GM12891 (cell line): ENCODE measurements at regions not wholly inside any gene's neighbourhood (a gene's known extent, or its start where the extent isn't known, plus 50 kb on each side); places are given as distances from the start of the nearest gene placed in this dataset.
"Not testable (repeated sequence)": the region's sequence is repeated elsewhere in the genome, so short reads cannot be mapped to it uniquely, and the experiment has no call there.

Experiments
- DNase-seq: peaks from one replicate; pipeline ENCODE4 v3.0.0; 2011; ENCODE audit warnings: low spot score; ENCODE audit not compliant: insufficient read length
- FAIRE-seq: peaks from 2 replicates; lab custom pipeline; 2011; peaks lifted over from hg19 to GRCh38; lab: Jason Lieb, UNC
- PAX5 ChIP-seq: IDR thresholded peaks from 2 replicates; pipeline ENCODE4 v1.6.1; 2011; ENCODE audit warnings: low read length, moderate library complexity, mild to moderate bottlenecking; ENCODE audit not compliant: insufficient read depth, severe bottlenecking
- POLR2A ChIP-seq: IDR thresholded peaks from 2 replicates; pipeline ENCODE4 v1.6.1; 2011; ENCODE audit warnings: low read depth, low read length, control low read depth
- POLR2AphosphoS5 ChIP-seq: IDR thresholded peaks from 2 replicates; pipeline ENCODE4 v1.6.1; 2011; ENCODE audit warnings: low read depth, low read length, control low read depth
- POU2F2 ChIP-seq: IDR thresholded peaks from 2 replicates; pipeline ENCODE4 v1.6.1; 2011; ENCODE audit warnings: low read depth, mild to moderate bottlenecking, control low read depth, low read length, moderate library complexity
- SPI1 ChIP-seq: IDR thresholded peaks from 2 replicates; pipeline ENCODE4 v1.6.1; 2011; ENCODE audit warnings: low read depth, low read length, control low read depth
- TAF1 ChIP-seq: IDR thresholded peaks from 2 replicates; pipeline ENCODE4 v1.6.1; 2011; ENCODE audit warnings: low read depth, low read length, control low read depth

DNA sequence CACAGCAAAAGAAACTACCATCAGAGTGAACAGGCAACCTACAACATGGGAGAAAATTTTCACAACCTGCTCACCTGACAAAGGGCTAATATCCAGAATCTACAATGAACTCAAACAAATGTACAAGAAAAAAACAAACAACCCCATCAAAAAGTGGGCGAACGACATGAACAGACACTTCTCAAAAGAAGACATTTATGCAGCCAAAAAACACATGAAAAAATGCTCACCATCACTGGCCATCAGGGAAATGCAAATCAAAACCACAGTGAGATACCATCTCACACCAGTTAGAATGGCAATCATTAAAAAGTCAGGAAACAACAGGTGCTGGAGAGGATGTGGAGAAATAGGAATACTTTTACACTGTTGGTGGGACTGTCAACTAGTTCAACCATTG lies 207.8 kb downstream of the USP6NL start:
- not testable (repeated sequence) for FAIRE-seq, DNase-seq

DNA sequence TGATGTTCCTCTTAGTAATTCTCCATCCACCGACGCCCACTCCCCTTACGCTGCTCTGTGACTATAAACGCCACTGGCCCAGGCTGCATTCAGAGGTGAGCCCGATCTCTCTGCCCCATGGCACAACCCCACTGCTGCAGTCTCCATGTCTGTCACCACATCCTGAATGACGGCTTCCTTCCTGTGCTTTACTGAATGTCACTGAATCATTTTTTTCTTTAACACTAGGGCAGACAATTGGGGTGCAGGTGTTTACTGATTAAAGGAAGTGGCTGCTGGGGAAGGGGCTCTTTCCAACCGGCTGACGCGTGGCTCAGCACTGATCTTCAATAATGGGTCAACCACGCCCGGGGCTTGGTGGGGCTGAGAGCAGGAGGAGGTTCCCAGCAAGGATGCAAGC lies 208.3 kb downstream of the USP6NL start:
- DNase-seq (no peak), FAIRE-seq (peak; percentile 20)
- TF ChIP-seq TAF1: no peak
- TF ChIP-seq PAX5: no peak
- no peak for TF ChIP-seq POLR2A
- TF ChIP-seq SPI1: no peak
- no peak for TF ChIP-seq POU2F2
- no peak for TF ChIP-seq POLR2AphosphoS5

DNA sequence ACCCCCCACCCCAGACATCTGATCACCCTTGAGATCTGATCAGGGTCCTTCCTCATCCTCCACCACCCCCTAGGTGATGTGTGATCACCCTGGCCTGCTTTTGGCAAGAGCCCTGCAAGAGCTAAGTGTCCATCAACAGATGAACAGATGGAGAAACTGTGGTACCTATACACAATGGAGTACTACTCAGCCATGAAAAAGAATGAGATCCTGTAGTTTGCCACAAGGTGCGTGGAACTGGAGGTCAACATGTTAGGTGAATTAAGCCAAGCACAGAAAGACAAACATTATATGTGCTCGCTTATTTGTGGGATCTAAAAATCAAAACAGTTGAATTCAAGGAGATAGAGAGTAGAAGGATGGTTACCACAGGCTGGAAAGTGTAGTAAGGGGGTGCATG lies 209.1 kb downstream of the USP6NL start:
- no peak for TF ChIP-seq TAF1
- TF ChIP-seq POLR2AphosphoS5: no peak
- no peak for TF ChIP-seq POLR2A
- no peak for TF ChIP-seq PAX5
- TF ChIP-seq SPI1: no peak
- TF ChIP-seq POU2F2: no peak
- FAIRE-seq (no peak), DNase-seq (no peak)

DNA sequence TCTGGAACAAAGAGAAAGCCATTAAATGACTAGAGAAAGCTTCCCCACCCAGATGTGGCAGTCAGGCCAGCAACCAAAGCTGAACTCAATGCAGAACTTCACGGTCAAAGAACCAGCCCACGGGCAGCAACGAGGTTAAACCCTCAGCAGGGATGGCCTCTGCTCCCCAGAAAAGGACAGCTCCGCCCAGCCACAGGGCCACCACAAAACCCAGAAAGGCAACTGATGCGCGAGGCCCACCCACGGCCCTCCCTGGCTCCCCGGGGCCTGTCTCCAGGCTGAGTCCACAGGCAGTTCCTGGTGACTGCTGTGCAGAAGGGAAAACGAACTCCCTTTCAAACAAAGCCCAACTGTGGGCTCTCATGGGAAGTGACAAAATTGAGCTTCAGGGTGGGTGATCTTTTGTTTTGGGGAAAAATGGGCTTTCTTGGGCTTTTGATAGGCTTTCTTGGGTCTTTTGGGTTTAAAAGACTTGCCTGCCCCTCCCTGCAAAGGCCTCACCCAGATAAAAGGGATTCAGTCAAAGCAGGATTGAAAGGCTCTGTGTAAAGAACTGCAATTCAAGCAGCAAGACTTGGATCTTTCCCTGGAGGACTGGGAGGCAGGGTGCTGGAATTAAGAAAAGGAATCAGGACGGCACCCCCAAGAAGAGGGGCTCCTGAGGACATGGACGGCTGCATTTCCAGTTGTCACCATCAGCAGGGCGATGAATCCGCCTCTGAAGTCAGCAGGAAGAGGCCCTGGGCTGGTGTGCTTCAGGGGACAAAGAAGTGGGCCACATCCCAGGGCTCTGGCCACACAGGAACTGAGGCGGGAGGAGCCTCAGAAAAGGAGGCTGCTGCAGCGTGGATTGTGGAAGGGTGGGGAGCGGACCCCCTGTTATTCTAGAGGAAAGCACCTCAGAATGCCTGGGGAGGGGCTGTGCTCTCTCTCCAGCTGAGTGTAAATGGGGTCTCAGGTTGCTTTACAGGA lies 209.9 kb downstream of the USP6NL start:
- TF ChIP-seq PAX5 (no peak), POU2F2 (no peak), POLR2A (no peak), TAF1 (no peak), SPI1 (no peak), POLR2AphosphoS5 (no peak)
- FAIRE-seq (no peak), DNase-seq (no peak)

DNA sequence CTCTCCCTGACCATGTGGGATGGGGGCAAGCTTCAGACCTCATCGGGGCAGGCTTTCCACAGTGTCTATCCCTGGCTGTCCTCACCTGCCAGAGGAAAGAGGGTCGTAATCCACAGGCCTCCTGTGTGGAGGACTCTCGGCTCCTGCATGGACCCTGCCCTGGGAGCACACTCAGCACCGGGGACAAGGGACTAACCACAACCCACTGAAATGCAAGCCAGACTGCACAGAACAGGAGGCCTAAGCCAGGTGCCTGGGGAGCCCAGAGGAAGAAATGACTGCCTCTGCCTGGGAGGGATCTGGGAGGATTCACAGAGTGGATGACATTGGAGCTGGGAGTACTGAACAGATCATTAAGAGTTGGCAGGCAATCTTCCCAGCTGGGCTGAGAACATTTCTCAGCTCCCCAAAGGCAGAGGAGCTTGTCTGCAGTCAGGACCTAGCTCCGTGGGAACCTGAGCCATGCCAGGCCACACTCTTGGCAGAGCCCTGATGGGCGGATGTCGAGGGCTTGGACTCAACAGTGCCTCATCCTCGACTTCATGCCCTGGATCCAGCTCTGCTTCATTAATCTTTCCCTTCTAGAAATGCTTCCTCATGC lies 213.4 kb downstream of the USP6NL start:
- TF ChIP-seq TAF1: no peak
- no peak for TF ChIP-seq POU2F2
- no peak for TF ChIP-seq POLR2AphosphoS5
- TF ChIP-seq POLR2A: no peak
- TF ChIP-seq PAX5: no peak
- no peak for TF ChIP-seq SPI1
- FAIRE-seq: no peak
- DNase-seq: no peak

DNA sequence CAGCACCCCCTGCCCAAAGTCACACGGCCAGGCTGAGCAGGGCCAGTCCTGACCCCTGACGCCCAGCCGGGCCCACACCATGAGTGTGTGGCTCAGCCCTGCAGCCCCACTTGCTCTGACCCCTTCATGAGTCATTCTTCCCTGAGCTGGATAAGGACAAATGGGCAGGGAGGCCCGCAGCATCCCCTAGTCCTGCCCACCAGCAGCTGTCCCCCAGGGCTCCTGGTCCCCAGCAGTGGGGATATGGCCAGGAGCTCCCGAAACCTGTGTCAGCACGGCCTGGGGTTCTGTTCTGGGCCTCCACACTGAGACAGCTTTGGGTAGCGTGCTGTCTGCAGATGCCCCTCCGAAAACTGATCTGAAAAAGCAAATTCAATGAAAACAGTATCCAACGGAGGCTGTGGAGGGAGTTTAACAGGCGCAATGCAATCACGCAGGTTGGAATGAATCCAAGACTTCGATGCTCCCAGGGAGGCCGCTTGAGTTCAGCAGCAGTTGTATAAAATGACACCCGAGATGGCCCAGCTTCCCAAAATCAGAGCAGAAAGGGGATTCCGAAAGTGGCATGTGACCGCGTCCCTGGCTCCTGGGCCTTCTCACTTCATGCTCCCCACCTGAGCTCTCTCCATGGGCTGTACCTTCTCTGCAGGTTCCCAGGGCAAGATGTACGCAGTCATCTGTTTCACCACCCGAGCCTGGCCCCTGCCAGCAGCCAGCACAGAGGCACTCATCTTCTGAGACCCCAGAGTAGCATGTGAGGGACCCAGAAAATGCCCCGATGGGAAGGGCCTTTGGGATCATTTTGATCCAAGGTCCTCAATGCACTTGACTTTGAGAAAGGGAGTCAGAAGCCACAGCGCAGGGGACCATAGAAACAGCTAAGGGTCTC lies 214.1 kb downstream of the USP6NL start:
- no peak for DNase-seq
- no peak for FAIRE-seq
- TF ChIP-seq SPI1: no peak
- TF ChIP-seq POU2F2: no peak
- no peak for TF ChIP-seq PAX5
- TF ChIP-seq POLR2A: no peak
- TF ChIP-seq TAF1: no peak
- TF ChIP-seq POLR2AphosphoS5: no peak

DNA sequence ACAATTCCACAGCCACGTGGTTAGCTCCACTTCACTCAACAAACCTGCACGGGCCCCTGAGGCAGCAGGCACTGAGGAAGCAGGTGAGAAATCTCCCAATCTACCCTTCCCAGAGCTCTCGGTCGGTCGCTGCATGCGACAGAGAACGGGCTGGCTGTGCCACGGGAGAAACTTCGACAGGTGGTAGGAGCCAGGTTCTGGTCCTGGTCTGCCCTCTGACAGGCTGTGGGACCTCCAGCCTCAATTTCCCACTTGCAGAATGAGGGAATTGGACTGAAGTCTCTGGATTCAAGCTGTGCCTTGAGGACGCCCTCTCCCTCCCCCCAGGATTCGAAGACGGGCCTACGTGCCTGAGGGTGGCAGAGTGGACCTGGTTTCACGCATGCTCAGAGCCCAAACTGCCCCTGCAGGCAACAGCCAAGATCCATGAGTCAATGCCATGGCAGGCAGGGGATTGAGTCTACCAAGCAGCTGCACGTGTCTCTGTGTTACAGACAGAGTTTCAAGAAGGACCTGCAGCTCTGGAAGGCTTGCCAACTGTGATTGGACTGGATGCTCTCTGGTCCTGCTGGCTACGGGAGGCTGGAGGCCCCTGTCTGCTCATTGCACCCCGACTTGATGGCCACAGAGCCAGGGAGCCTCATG lies 215.0 kb downstream of the USP6NL start:
- FAIRE-seq (no peak), DNase-seq (no peak)
- TF ChIP-seq POU2F2 (no peak), POLR2A (no peak), TAF1 (no peak), SPI1 (no peak), POLR2AphosphoS5 (no peak), PAX5 (no peak)

DNA sequence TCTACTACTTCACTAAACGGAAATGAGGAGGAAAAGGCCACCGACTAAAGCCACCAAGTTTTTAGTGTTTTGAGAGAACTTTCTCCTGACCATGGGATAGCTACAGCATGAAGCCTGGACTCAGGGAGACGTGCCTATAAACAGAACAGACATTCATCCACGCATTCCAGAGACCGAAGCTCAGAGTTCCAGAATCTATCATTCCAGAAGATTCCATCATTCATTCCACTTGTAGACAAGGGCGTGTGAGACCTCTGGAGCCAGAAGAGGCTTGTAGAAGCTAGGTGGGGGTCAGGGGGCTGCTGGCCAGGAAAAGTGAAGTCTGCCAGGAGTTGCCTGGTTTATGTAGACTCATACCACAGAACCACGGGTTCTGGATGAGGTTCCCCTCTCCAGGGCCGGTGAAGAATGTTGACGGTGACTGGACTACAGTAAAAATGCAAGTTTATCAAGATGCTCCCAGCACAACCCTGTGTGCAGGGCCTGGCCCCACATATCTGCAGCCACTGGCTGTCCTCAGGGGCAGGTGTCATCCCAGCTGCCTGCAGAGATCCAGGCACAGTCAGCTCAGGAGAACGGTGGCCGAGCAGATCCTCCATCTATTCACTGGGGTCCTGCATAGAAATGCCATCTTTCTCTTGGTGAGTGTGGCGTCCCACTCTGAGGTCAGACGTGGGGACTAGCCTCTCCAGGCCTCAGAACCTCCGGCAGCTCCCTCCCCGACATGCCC lies 215.7 kb downstream of the USP6NL start:
- FAIRE-seq (no peak), DNase-seq (no peak)
- no peak for TF ChIP-seq PAX5
- TF ChIP-seq POLR2AphosphoS5: no peak
- no peak for TF ChIP-seq SPI1
- no peak for TF ChIP-seq POLR2A
- TF ChIP-seq TAF1: no peak
- no peak for TF ChIP-seq POU2F2

DNA sequence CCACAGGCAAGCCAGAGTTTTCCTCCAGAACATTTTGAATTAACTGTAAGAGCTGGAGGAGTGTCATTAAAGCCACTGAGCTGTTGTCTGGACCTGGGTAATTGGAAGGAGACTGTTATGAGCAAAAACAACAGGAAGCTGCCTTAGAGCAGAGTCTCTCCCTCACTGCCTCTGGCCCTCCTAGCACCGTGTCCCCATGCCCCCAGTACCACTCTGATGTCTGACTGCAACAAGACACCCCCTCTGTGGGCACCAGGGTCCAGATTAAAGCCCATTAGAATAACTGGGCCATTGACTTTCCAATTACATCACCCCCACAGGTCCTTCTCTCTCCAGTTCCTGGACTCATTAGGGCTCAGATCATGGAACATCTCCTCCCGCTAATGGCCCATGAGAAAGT lies 216.3 kb downstream of the USP6NL start:
- DNase-seq (no peak), FAIRE-seq (no peak)
- TF ChIP-seq TAF1 (no peak), SPI1 (no peak), PAX5 (no peak), POLR2AphosphoS5 (no peak), POLR2A (no peak), POU2F2 (no peak)
